ENCODE measurements at regions not wholly inside any gene's neighbourhood (a gene's known extent, or its start where the extent isn't known, plus 50 kb on each side); places are given as distances from the start of the nearest gene placed in this dataset.
"Not testable (repeated sequence)": the region's sequence is repeated elsewhere in the genome, so short reads cannot be mapped to it uniquely, and the experiment has no call there.

- DNase-seq = no peak
These were observed 157.3 kb upstream of the CREB1 start for GRCh38 chr2:207372483-207372882.

- no peak for DNase-seq
These were observed 154.4 kb upstream of the CREB1 start for GRCh38 chr2:207375207-207375875.

GRCh38 chr2:207378620-207379019 is 151.1 kb upstream of the CREB1 start:
- DNase-seq = not testable (repeated sequence)

GRCh38 chr2:207385076-207385475 is 144.7 kb upstream of the CREB1 start:
- no peak for DNase-seq

- no peak for DNase-seq
These were observed 143.9 kb upstream of the CREB1 start for GRCh38 chr2:207385903-207386302.

GRCh38 chr2:207387001-207387571 is 142.7 kb upstream of the CREB1 start:
- no peak for DNase-seq

GRCh38 chr2:207390302-207391095 is 139.3 kb upstream of the CREB1 start:
- DNase-seq = no peak

GRCh38 chr2:207394203-207394781 is 135.5 kb upstream of the CREB1 start:
- no peak for DNase-seq

GRCh38 chr2:207394812-207395534 is 134.8 kb upstream of the CREB1 start:
- no peak for DNase-seq

- DNase-seq = no peak
These were observed 134.1 kb upstream of the CREB1 start for GRCh38 chr2:207395535-207396251.

- DNase-seq = no peak
These were observed 131.7 kb upstream of the CREB1 start for GRCh38 chr2:207397917-207398655.

- no peak for DNase-seq
These were observed 130.5 kb upstream of the CREB1 start for GRCh38 chr2:207399301-207399700.

- DNase-seq = no peak
These were observed 128.4 kb upstream of the CREB1 start for GRCh38 chr2:207401338-207401737.

GRCh38 chr2:207403141-207403540 is 126.6 kb upstream of the CREB1 start:
- no peak for DNase-seq

GRCh38 chr2:207403950-207404349 is 125.8 kb upstream of the CREB1 start:
- DNase-seq = no peak

GRCh38 chr2:207405150-207405549 is 124.6 kb upstream of the CREB1 start:
- no peak for DNase-seq

- DNase-seq = no peak
These were observed 121.5 kb upstream of the CREB1 start for GRCh38 chr2:207408086-207408794.

GRCh38 chr2:207409517-207409916 is 120.2 kb upstream of the CREB1 start:
- DNase-seq = no peak

GRCh38 chr2:207412787-207413310 is 116.9 kb upstream of the CREB1 start:
- no peak for DNase-seq

GRCh38 chr2:207413376-207413907 is 116.3 kb upstream of the CREB1 start:
- no peak for DNase-seq

Data from activated CD8-positive, alpha-beta memory T cell treated with anti-CD3 and anti-CD28 coated beads, Interleukin-2, amount 50 U/mL, for 4 hours (primary cell).